Gastroesophageal sphincter (tissue), 4 donors: ENCODE measurements at regions not wholly inside any gene's neighbourhood (a gene's known extent, or its start where the extent isn't known, plus 50 kb on each side); places are given as distances from the start of the nearest gene placed in this dataset.
A peak's percentile ranks its signal among the peaks of the same experiment; 100 is the strongest.

Source experiments
- ATAC-seq: fragments of 150-250 bp; one replicate; pipeline ENCODE4 v1.9.1; 2016; ENCODE audit warnings: mild to moderate bottlenecking, moderate library complexity
- H3K27ac ChIP-seq, 4 donors: fragments of 200-600 bp; sonication (generic) in 3 of 4; 1 replicate in 3 of 4; 2 replicates in 1 of 4; pipeline ENCODE4 v1.5.1; 2016 to 2019
- H3K27me3 ChIP-seq: fragments of 200-600 bp; sonication (generic); one replicate; pipeline ENCODE4 v1.5.1; 2019
- H3K36me3 ChIP-seq, 2 donors: fragments of 200-600 bp; sonication (generic); one replicate each; pipeline ENCODE4 v1.5.1; 2019; ENCODE audit warnings: control low read depth in 1 of 2
- H3K4me1 ChIP-seq, 3 donors: fragments of 200-600 bp; sonication (generic); 1 replicate in 2 of 3; 2 replicates in 1 of 3; pipeline ENCODE4 v1.5.1; 2016 to 2019; ENCODE audit warnings: control low read depth in 2 of 3
- H3K4me3 ChIP-seq, 2 donors: fragments of 200-600 bp; sonication (generic); one replicate each; pipeline ENCODE4 v1.5.1; 2019; ENCODE audit warnings: mild to moderate bottlenecking in 1 of 2, moderate library complexity in 1 of 2
- H3K9me3 ChIP-seq, 3 donors: fragments of 200-600 bp; sonication (generic); one replicate each; pipeline ENCODE4 v1.5.1; 2017 to 2019; ENCODE audit warnings: control low read depth in 2 of 3
- CTCF ChIP-seq, 4 experiments: fragments of 200-600 bp in 2 of 4; fragments of 450-650 bp in 2 of 4; sonication (generic) in 1 of 4; IDR thresholded peaks; one replicate each; pipeline ENCODE4 v1.5.1; 2017 to 2019; ENCODE audit warnings: antibody characterized with exemption in 4 of 4, mild to moderate bottlenecking in 2 of 4, moderate library complexity in 2 of 4
- EP300 ChIP-seq: sonication (generic); formaldehyde crosslinking; IDR thresholded peaks from one replicate; pipeline ENCODE4 v1.6.1; 2017; ENCODE audit warnings: antibody characterized with exemption, mild to moderate bottlenecking
- POLR2A ChIP-seq, 2 donors: fragments of 450-650 bp; IDR thresholded peaks; one replicate each; pipeline ENCODE4 v1.6.1; 2017; ENCODE audit warnings: antibody characterized with exemption in 2 of 2, mild to moderate bottlenecking in 2 of 2, moderate library complexity in 1 of 2
- POLR2AphosphoS5 ChIP-seq: sonication (generic); formaldehyde crosslinking; IDR thresholded peaks from one replicate; pipeline ENCODE4 v1.6.1; 2017; ENCODE audit warnings: antibody characterized with exemption
- WGBS, 2 donors: methylation state at CpG; one replicate each; pipeline ENCODE4 v1.1.5; 2018; ENCODE audit warnings: low coverage in 1 of 2; 5-methylcytosine and 5-hydroxymethylcytosine counted together

GRCh38 chrX:69554321-69554947 lies 50.3 kb downstream of the NALF2 start:
- H3K36me3 ChIP-seq = no peaks in the 10 kb centered on the region
- 70 to 100% methylated on average over 1 to 3 of the region's 4 CpGs for WGBS, 2 donors
- ATAC-seq = no peak

DNA sequence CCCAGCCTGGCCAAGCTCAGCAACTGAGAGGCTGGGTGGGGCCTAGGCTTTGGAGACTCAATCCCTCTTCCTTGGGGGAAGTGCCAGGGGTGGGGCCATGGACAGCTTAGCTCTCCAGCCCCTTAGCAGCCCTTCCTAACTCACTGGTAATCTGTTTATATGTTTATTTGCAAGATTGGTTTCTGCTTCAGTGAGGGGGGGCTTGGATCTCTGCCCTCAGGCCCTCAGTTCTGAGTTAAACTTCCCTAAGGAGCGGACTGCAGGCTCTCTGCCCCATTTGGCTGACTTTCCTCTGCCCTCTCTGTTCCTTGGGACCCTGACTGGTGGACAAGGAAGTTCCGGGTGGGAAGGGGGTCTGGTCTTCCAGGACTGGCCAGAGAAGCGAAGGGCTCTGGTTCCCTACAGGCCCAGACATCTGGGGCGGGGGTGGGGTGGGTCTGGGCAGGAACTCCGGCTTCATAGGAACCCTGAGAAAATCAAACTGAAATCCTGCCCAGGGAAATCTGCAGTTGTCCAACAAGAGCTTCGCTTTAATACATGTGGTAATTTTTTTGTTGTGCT lies 51.4 kb downstream of the NALF2 start:
- Histone ChIP-seq H3K27me3 (no peaks in the 10 kb centered on the region), H3K27ac (no peak overlapping the region), H3K4me1 (no peaks in the 10 kb centered on the region), H3K9me3 (no peaks in the 10 kb centered on the region), H3K4me3 (no peak overlapping the region), H3K36me3 (no peaks in the 10 kb centered on the region)
- no peak for TF ChIP-seq POLR2AphosphoS5
- no peak for TF ChIP-seq POLR2A (IDR thresholded peaks at IDR 0.05)
- no peak for TF ChIP-seq EP300
- no peak for TF ChIP-seq CTCF (IDR thresholded peaks at IDR 0.05)
- no peak for ATAC-seq
- WGBS, 2 donors = no CpG with 5 or more reads among the region's 6 CpGs

More at GRCh38 chrX:69554321-69554947, 50.3 kb downstream of the NALF2 start:
- Histone ChIP-seq H3K4me3 (no peak overlapping the region), H3K27me3 (no peaks in the 10 kb centered on the region), H3K4me1 (no peaks in the 10 kb centered on the region), H3K9me3 (no peaks in the 10 kb centered on the region), H3K27ac (no peak overlapping the region)
- TF ChIP-seq POLR2A (IDR thresholded peaks at IDR 0.05) (no peak), CTCF (IDR thresholded peaks at IDR 0.05) (no peak), POLR2AphosphoS5 (no peak), EP300 (no peak)

DNA sequence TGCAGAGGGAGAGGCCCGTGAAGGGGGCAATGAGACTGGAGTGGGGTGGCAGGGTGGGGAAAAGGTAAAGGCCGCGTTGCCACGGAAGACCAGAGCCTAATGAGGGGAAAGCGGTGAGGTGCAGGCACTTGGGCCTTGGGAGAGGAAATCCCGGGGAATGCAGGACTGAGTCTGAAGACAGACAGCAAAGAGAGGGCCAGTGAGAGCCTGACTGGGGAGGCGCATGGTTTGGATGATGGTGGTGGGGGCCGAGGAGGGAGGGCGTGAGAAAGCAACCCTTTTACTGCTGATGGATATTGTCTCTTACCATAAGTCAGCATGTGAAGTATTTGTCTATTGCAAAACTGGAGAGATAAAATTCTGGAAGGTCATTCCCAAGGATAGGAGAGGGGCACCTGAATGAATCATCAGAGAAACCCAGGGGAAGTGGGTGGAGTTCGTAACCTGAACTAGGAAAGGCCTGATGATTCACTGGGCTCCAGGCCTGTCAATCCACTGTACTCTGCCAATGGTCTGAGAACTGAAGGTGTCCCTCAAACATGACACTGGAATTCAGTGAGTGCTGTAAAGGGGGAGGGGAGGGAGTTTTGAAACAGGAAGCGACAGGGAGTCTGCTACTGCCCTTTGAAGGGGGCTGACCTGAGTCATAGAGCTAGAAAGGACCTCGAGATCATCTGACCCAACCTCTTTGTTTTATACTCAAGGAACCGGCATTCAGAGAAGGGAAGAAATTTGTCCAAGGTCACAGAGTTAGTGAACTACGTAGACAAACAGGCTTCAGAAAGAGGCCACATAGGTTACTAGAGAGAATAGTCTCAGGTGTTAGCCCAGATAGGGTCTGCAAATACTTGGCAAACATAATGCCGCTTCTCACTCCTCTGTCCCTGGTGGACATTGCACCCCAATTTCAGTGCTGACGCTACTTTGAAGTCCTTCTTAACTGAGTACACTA lies 52.2 kb downstream of the NALF2 start:
- Histone ChIP-seq H3K27me3 (no peaks in the 10 kb centered on the region), H3K27ac (no peak overlapping the region), H3K4me1 (no peaks in the 10 kb centered on the region), H3K36me3 (no peaks in the 10 kb centered on the region), H3K4me3 (no peak overlapping the region), H3K9me3 (no peaks in the 10 kb centered on the region)
- peak; percentile 37 for ATAC-seq
- TF ChIP-seq POLR2AphosphoS5 (no peak), POLR2A (IDR thresholded peaks at IDR 0.05) (no peak), EP300 (no peak), CTCF (IDR thresholded peaks at IDR 0.05) (no peak)
- WGBS, 2 donors = 60 to 64% methylated on average over 1 to 11 of the region's 16 CpGs

DNA sequence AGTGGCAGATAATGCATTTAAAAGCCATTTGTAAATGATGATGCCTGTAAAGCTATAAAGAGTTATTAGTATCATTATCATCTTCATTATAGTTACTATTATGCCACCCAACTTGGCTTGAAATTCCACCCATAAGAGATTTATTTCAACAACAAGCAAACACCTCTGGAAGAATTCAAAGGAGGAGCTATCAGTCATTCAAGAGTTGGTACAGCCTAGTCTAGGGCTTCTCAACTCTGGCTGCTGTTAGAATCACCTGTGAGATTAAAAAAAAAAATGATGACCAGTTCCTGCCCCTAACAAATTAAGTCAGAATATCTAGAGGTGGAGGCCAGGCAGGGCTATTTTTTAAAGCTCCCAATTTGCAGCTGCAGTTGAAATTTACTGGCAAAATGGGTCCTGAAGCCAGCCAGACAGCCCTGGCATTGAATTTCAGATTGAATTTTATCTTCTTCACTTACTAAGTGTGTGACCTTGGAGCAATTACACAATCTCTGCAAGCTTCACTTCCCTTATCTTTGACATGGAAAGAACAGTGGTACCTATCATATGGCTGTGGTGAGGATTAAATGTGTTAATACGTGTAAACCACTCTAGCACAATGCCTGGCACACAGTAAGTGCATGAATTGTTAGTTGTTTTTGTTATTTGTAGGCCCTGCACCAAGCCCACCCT lies 52.9 kb upstream of the EDA start:
- TF ChIP-seq POLR2A (IDR thresholded peaks at IDR 0.05) (no peak), CTCF (IDR thresholded peaks at IDR 0.05) (no peak), EP300 (no peak), POLR2AphosphoS5 (no peak)
- no peak for ATAC-seq
- 60 to 67% methylated on average over 1 of the region's 1 CpG for WGBS, 2 donors
- H3K4me3 ChIP-seq = no peak overlapping the region
- H3K36me3 ChIP-seq = no peaks in the 10 kb centered on the region
- no peak overlapping the region for H3K27ac ChIP-seq
- H3K4me1 ChIP-seq = no peaks in the 10 kb centered on the region
- no peaks in the 10 kb centered on the region for H3K9me3 ChIP-seq
- H3K27me3 ChIP-seq = no peaks in the 10 kb centered on the region
